ENCODE measurements at regions not wholly inside any gene's neighbourhood (a gene's known extent, or its start where the extent isn't known, plus 50 kb on each side); places are given as distances from the start of the nearest gene placed in this dataset.

- H3K4me1 ChIP-seq (ENCODE audit: control insufficient read depth in 1 of 2, insufficient read depth in 2 of 2, low read length in 2 of 2) = no peaks in the 10 kb centered on the region
- no peak for ATAC-seq
- no peaks in the 10 kb centered on the region for H3K79me2 ChIP-seq (ENCODE audit: insufficient read depth, low read length)
- no peak for TF ChIP-seq SRF (IDR thresholded peaks at IDR 0.05; ENCODE audit: low read depth)
- no peak for TF ChIP-seq FOSL1 (IDR thresholded peaks at IDR 0.05; ENCODE audit: low read depth)
- no peak for TF ChIP-seq JUND (IDR thresholded peaks at IDR 0.05)
- TF ChIP-seq, protein P1, sequence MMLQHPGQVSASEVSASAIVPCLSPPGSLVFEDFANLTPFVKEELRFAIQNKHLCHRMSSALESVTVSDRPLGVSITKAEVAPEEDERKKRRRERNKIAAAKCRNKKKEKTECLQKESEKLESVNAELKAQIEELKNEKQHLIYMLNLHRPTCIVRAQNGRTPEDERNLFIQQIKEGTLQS (IDR thresholded peaks at IDR 0.05) = no peak
- TF ChIP-seq ZNF274 (IDR thresholded peaks at IDR 0.05; ENCODE audit: low read depth, low read length) = no peak
- TF ChIP-seq ELF1 (IDR thresholded peaks at IDR 0.05; ENCODE audit: borderline replicate concordance, low read depth) = no peak
- TF ChIP-seq YY1 (IDR thresholded peaks at IDR 0.05; ENCODE audit: extremely low read depth, insufficient replicate concordance, low read depth, low read length) = no peak
- TF ChIP-seq SIN3A (IDR thresholded peaks at IDR 0.05; ENCODE audit: low read depth) = no peak
- no peak for TF ChIP-seq EGR1 (IDR thresholded peaks at IDR 0.05; ENCODE audit: low read depth)
- TF ChIP-seq SP1 (IDR thresholded peaks at IDR 0.05; ENCODE audit: low read depth) = no peak
- TF ChIP-seq EZH2phosphoT487 (IDR thresholded peaks at IDR 0.05; ENCODE audit: borderline replicate concordance) = no peak
- TF ChIP-seq ZFX (IDR thresholded peaks at IDR 0.05) = no peak
- no peak for TF ChIP-seq EZH2 (IDR thresholded peaks at IDR 0.05)
- H3K36me3 ChIP-seq (ENCODE audit: control insufficient read depth in 1 of 2, insufficient read depth in 2 of 2, low read length in 2 of 2) = no peaks in the 10 kb centered on the region
- no peak overlapping the region for H3K9ac ChIP-seq (ENCODE audit: low read length)
- ChIA-PET POLR2A (no interaction called here), CTCF (no interaction called here), RAD21 (ENCODE audit: low non-redundant PET in 1 of 2, low total read pairs in 2 of 2, uncharacterized antibody in 2 of 2, unreplicated experiment in 2 of 2) (no interaction called here)
- H3K27me3 ChIP-seq (ENCODE audit: insufficient read depth, low read length) = no peaks in the 10 kb centered on the region
- H4K20me1 ChIP-seq (ENCODE audit: insufficient read depth) = no peaks in the 10 kb centered on the region
- BruUV-seq (replicated peaks) = no TSS peak
- H2AFZ ChIP-seq (ENCODE audit: low read depth, low read length, poor library complexity, severe bottlenecking) = no peak overlapping the region
- no peak overlapping the region for H3K4me2 ChIP-seq (ENCODE audit: low read length)
- H3K9me2 ChIP-seq (ENCODE audit: insufficient read depth) = no peaks in the 10 kb centered on the region
- H3K9me3 ChIP-seq (ENCODE audit: control insufficient read depth in 1 of 2, insufficient read depth in 1 of 2, low read depth in 1 of 2, low read length in 2 of 2) = no peaks in the 10 kb centered on the region
- no peak overlapping the region for H3K4me3 ChIP-seq (replicated peaks in 1 of 2; ENCODE audit: low read depth in 1 of 2, low read length in 2 of 2)
- intact Hi-C loops (cut with micrococcal nuclease) = no loop called here
- no peak overlapping the region for H3K27ac ChIP-seq (ENCODE audit: low read depth, low read length)
- no peak for DNase-seq (ENCODE audit: low read depth, low spot score)
Observed at GRCh38 chr13:85089186-85089585, 710.0 kb downstream of the SLITRK6 start.

GRCh38 chr13:85080691-85081090, 718.5 kb downstream of the SLITRK6 start:
- no peak for DNase-seq (ENCODE audit: low read depth, low spot score)
- Histone ChIP-seq H3K4me2 (ENCODE audit: low read length) (no peak overlapping the region), H3K36me3 (ENCODE audit: control insufficient read depth in 1 of 2, insufficient read depth in 2 of 2, low read length in 2 of 2) (no peaks in the 10 kb centered on the region), H4K20me1 (ENCODE audit: insufficient read depth) (no peaks in the 10 kb centered on the region), H3K4me1 (ENCODE audit: control insufficient read depth in 1 of 2, insufficient read depth in 2 of 2, low read length in 2 of 2) (no peaks in the 10 kb centered on the region), H3K79me2 (ENCODE audit: insufficient read depth, low read length) (no peaks in the 10 kb centered on the region), H3K9me3 (ENCODE audit: control insufficient read depth in 1 of 2, insufficient read depth in 1 of 2, low read depth in 1 of 2, low read length in 2 of 2) (no peaks in the 10 kb centered on the region), H3K4me3 (replicated peaks in 1 of 2; ENCODE audit: low read depth in 1 of 2, low read length in 2 of 2) (no peak overlapping the region), H3K9ac (ENCODE audit: low read length) (no peak overlapping the region), H3K9me2 (ENCODE audit: insufficient read depth) (no peaks in the 10 kb centered on the region), H3K27me3 (ENCODE audit: insufficient read depth, low read length) (no peaks in the 10 kb centered on the region), H2AFZ (ENCODE audit: low read depth, low read length, poor library complexity, severe bottlenecking) (no peak overlapping the region), H3K27ac (ENCODE audit: low read depth, low read length) (no peak overlapping the region)
- ChIA-PET POLR2A (no interaction called here), RAD21 (ENCODE audit: low non-redundant PET in 1 of 2, low total read pairs in 2 of 2, uncharacterized antibody in 2 of 2, unreplicated experiment in 2 of 2) (no interaction called here), CTCF (no interaction called here)
- intact Hi-C loops (cut with micrococcal nuclease) = no loop called here
- no peak for ATAC-seq
- BruUV-seq (replicated peaks) = no TSS peak
- TF ChIP-seq REST (IDR thresholded peaks at IDR 0.05; ENCODE audit: low read depth) = no peak
- no peak for TF ChIP-seq EGR1 (IDR thresholded peaks at IDR 0.05; ENCODE audit: low read depth)
- no peak for TF ChIP-seq FOSL1 (IDR thresholded peaks at IDR 0.05; ENCODE audit: low read depth)
- no peak for TF ChIP-seq MAX (IDR thresholded peaks at IDR 0.05)

Data from HCT116 (cell line).